GM19395 (cell line): ENCODE measurements at regions not wholly inside any gene's neighbourhood (a gene's known extent, or its start where the extent isn't known, plus 50 kb on each side); places are given as distances from the start of the nearest gene placed in this dataset.

Source experiments
- ATAC-seq: cut with Tn5 transposase; IDR thresholded peaks from one replicate; pipeline ENCODE4 v1.9.1; 2021; ENCODE audit warnings: mild to moderate bottlenecking, moderate library complexity; ENCODE audit not compliant: unreplicated experiment

DNA sequence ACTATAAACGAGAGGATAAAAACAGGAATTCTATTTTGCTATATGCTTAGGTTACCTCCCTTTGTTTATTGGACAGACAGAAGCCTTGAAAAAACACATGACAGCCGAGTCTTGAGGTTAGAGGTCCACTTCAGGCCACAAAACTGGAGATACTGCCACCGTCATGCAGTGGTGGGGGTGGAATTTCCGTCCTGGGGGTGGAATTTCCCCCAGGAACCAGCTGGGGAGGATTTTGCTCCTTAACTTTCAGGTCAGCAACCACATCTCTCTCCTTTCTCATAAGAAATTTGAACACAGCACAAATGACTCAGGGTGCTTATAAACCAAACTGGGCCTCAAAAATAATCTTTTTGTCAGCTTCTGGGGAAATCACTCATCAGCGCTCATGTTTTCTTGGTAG is 545.8 kb upstream of the ADAMTS9 start:
- no peak for ATAC-seq

DNA sequence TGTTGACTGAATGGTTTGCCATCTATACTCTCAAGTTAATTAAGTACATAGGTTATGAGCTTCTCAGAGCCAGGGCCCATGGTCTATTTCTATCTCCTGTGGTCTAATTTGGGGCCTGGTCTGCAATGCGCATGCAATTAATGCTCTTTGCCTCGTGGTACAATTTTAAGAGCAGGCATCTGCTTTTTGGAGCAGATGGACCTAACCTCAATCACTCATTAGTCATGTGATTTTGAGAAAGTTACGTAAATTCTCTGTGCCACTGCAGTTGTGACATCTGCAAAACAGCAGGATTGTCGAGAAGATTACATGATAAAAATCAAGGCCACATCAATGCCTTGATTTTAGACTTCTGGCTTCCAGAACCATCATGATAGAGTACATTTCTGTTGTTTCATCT is 543.7 kb upstream of the ADAMTS9 start:
- no peak for ATAC-seq

DNA sequence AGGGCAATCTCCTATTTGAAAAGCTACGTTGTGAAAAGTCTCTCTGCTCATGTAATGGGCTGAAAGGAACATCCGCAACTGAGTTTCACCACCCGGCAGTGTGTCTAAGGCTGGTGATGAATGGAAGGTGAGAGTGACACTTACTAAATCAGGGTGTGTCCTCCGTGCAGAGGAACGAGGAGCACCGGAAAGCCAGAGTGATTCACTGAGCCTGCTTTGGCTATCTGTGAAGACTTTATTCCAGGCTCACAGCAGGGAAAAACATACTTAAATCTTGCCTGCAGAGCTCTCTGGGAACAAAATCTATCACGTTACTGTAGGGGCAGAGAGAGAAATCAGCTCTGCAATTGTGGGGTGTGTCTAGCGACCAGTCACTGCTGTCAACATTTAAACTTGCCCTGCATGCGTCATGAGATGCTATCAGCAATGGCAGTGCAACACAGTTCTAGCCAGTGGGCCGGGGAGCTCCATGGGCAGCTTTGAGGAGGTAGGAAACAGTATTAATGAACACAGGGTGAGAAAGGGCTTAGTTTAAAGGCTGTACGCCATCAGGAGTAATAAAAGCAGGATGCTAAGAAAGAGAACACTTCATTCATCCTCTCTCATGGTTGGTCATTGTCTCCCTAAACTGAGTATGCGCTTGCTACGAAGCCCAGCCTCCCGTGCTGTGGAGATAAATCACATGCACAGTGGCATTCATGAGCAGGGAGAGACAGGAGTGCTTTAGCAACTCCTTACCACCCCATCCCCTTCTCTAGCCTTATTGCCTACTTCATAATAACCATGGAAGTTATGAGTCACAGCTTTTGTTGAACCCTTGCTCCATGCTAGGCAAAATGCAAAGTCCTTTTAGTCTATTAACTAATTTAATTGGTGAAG is 542.7 kb upstream of the ADAMTS9 start:
- ATAC-seq: no peak

DNA sequence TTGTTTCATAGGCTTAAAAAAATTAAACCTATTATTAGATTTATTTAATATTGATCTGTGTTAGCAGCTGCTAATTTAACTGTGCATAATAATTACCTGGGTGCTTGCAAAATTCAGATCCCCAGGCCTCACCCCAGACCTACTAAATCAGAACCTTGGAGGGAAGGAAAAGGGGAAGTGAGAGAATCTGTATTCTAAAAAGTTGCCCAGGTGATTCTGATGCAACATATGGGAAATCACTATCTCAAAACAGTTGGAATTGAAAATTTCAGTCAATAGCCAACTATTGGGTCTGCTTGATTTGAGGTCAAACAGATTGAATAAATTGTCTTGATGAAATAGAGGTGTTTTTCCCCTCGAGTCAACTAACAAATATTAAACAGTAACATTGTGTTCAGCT is 538.5 kb upstream of the ADAMTS9 start:
- ATAC-seq: no peak

DNA sequence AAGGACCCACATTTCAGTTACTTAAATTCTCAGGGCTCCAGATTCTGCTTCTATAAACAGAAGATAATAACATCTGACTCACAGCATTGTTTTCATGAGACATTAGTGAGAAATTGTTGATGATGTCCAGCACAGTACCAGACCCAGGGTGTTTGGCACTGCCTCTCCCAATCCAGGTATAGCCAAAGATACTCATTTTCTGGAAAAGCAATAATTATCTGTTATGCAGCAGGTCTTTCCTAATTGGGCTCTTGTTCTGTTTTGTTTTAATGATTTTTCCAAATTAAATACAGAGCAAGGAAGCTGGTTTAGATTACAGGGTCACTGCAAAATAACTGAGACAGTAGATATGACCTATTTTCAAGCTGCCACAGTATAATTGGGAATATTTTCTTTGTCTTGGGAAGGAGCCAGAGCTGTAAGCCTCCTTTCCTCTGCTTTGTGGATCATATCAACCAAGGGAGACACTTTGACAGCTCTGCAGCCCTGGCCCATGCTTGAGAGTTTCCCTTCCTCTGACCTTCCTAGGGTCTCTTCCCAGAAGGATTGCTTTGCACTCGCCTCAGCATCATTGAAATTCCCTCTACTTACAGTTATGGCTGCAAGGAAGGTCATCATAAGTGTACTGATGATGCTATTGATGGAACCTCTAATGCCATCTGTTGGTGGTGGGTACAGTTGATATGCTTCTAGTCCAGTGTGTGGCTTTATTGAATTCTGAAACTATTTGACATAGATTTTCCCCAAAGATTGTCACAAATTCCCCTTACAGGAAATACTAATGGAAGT is 522.4 kb upstream of the ADAMTS9 start:
- ATAC-seq: no peak

DNA sequence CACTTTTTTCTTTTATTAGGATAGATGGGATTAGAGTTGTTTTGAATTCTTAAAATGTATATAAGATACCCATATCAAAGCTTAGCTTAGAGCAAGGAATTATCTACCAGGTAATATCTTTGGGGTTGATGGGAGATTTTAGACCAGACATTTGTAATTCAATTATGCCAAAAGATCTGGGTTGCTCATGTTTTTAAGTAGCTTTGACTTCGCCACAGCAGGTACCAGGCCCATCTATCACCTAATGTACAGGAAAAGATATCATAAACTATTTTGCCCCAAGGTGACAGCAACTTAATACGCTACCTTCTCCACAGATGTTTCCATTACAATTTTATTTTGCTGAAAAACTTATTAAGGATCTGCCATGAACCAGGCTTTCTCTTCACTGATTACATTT is 514.6 kb upstream of the ADAMTS9 start:
- ATAC-seq: no peak

DNA sequence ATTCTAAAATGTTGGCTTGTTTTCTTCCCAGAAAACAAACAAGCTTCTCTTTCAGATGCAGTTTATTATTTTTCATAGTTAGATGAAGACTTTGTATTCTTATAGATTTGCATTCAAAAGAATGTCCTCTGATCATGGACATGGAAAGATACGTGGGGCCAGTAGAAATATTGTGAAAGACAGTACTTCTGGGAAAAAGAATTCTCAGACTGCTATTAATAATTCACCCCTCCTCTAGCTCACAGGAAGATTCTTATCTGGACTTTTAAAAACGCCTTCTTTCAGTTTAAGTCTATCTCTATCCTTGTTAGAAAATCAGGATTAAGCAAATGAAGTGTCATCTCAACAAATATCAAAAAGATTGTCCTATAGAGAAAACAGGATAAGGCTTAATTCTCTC is 514.1 kb upstream of the ADAMTS9 start:
- ATAC-seq: no peak

DNA sequence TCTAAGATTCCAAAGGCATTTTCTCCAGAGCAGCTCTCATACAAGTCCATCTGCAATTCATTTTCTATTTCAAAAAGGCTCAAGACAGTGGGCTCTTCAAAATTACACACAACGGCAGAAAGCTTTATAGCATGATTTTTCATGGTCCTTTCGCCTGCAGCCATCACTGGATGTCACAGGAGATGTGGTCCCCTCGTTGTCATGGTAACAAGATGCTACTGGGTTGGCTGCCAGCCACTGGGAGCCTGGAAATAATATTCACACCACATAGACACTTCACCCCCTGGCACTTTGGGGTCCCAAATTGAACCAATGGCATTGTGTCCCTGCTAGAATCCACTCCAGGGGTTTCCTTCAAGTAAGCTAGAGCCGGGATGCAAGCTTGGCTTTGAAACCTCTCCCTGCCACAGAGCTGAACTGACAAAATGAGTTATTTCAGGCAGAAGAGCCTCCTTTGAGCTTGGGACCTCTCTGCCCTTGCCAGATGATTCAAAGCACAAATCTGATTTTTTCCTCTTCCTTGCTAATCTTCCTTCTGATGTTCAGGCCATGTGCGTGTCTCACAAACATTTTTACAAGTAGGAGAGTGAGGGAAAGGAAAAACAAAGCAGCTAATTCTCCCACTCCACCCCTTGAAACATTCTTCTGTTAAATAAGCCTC is 512.6 kb upstream of the ADAMTS9 start:
- ATAC-seq: no peak

DNA sequence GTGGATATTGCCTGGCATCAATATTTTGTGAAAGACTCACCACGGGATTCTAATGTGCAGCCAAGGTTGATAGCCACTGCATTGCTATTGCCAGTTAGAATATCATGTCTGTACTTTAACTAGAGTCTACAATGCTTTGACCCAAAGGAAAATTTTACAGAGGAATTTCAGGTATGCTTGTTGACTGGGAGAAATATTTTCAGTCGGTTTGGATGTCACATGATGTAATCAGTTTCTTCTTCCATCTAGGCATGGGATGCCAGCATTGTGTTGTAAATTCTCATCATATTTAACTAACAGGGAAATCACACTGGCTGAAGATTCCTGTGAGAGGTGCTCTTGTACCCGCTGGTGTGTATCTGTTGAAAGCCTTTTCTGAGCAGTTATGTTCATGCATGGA is 508.9 kb upstream of the ADAMTS9 start:
- ATAC-seq: no peak

DNA sequence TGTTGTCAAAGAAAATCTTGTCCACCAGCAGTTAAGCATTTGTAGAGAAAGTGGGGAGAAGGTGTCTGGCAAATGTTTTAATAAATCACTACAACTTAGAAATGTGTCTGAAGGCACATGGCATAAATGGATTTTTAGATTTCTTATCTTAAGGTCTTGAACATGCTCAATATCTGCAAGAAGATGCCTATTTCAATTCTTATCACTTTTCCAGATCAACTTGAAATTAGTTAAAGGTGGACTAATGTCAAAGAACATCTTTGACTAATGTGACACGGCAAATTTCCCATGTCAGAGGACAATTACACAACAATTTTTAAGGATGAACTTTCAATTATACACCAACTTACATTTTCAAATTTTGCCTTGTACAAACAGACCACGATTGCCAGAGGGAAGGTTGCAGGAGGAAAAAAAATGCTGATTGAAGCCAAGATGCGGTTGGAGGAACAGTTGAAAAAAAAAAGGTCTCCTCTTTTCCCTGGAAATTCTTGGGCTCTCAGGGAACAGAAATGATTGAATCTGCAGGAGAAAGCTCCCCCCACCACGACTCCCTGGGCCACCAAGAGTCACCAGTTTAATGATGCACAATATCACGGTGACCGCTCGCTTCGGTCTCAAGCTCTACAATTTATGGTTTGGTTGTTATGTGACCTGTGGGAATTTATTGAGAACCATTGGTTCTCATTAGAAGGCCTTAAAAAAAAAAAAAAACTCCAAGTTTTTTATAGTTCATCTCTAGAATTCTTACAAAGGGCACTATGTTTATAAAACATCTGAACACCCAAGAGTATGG is 507.6 kb upstream of the ADAMTS9 start:
- ATAC-seq: no peak

DNA sequence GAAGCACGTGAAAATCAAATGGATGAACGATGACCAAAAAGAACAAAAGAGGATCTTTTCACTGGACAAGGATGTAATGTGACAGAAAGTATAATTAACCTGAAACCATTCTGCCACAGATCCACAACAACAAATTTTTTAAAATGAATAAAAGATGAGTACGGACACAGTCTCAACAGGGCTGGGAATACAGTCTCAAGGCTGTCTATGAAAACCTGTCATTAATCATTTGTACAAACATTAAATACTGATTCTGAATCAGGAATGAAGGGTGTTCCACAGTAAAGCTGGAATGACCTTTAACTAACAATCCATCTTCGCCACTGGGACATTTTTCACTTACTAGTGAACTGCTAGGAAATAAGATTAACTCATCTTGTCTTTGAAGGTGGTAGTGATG is 506.9 kb upstream of the ADAMTS9 start:
- ATAC-seq: no peak

DNA sequence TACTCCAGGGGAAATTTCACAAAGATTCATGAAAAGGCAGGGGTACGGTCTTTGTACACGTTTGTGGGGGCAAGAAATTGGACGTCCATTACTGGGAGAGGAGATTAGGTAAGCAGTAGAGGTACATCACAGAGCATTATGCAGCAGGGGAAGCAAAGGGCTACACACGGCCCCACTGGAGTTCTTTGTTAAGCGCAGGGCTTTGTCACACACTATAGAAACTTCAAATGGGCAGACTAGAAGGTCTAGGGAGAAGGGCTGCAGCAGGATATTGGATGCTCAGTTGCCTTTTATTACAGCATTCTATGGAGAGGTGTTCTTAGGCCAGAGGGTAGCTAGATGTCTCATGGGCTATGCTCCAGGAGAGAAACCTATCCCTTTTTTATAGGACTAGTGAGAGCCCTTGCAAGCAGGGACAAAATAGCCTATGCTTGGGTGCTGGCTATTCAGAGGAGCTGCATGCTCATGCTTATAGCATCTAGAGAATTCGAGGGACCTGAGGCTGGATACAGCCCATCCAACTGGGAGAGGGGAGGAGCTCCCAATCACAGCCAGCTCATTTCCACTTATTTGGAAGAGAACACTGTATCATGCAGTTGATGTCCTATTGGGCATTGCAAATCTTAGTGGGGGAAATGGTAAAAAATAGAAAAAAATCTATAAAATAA is 506.4 kb upstream of the ADAMTS9 start:
- no peak for ATAC-seq

DNA sequence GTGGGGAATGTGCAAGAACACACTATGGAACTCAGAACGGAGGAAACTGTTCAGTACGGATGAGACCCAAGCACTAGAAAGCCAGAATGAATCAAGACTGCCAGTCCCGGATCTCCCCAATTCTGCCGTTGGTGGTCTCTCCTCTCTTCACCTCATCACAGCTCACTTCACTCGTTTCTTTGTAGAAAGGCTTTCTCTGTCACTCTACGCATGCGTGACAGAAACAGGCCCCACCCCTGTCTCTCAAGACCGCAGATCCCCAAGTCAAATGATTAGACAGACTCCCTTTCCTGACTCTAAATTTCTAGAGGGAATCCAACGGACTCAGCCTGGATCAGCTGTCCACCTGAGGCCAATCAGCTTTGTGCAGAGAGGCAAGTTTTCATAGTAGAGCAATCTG is 505.7 kb upstream of the ADAMTS9 start:
- no peak for ATAC-seq

DNA sequence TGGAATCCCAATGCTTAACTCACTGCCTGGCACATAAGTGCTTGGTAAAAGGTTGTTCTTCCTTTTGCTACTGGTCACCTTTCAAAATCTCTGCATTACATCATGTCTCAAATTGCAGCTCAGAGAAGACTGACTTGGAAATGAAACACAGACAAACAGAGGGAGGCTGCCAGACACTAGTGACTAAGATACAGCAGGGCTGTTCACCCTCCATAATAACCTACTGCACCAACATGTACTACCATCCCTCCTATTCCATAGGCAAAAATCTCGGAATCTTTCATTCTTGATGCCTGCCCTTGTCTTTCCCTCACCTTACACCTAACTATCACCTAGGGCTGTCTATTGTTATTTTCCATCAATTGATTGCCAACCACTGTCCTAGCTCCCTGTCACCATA is 502.3 kb upstream of the ADAMTS9 start:
- ATAC-seq: no peak

DNA sequence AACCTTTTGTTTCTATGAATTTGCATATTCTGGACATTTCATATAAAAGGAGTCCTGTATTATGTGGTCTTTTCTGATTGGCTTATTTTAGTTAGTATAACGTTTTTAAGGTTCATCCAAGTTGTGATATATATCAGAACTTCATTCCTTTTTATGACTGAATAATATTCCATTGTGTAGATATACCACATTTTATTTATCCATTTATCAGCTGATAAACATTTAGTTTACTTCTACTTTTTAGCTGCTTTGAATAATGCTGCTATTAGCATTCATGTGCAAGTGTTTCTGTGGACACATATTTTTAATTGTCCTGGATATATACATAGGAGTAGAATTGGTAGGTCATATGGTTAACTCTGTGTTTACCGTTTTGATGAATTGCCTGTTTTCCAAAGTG is 498.5 kb upstream of the ADAMTS9 start:
- ATAC-seq: no peak

DNA sequence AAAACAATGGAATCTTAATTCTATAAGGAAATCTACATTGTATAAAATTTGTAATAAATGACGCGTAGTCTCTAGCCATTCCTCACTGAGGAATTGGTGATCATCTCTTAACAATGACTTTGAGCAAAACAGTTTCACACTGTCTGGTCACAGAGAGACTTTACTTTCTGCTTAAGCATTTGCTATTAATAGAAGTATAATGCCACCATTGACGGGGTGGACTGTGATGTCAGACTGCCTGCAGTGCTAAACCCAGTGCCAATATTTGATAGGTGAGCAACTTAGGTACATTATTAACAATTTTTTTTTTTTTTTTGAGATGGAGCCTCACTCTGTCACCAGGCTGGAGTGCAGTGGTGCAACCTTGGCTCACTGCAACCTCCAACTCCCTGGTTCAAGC is 494.9 kb upstream of the ADAMTS9 start:
- no peak for ATAC-seq

DNA sequence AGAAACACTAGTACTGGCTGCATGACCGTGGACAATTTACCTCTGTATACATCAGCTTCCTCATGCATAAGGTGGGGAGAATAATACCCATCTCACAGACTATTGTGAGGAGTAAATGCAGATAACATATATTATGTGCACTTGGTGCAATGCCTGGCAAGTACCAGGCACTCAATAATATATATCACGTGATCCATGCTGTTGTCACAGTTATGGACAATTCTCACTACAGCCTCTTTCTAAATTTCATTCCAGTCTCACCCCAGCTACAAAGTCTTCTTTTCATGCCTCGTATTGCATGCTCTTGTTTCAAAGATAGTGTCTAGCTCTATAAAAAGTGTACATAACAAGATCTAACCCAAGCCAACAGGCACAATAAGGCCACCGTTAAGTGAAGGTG is 494.3 kb upstream of the ADAMTS9 start:
- ATAC-seq: no peak

DNA sequence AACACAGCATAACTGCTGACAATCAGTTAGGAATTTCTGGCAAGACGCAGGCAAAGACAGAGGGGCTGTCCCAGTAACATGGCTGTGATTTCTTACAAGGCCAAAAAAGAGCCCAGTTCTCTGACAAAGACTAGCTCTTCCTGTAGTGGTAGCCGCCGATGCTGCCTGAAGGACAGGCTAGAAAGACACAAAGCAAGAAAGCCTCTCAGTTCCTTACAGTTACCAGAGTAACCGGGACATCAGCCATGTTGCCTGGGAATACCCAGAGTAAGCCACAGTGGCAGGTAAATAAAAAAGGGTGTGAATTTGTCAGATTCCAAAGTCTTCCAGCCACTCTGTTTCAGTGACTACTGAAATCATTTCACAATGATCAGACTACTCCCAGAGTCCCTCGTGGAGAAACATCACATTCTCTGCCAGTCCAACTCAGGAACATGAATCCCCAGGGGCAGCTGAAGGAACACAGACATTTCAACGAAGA is 493.6 kb upstream of the ADAMTS9 start:
- ATAC-seq: no peak

DNA sequence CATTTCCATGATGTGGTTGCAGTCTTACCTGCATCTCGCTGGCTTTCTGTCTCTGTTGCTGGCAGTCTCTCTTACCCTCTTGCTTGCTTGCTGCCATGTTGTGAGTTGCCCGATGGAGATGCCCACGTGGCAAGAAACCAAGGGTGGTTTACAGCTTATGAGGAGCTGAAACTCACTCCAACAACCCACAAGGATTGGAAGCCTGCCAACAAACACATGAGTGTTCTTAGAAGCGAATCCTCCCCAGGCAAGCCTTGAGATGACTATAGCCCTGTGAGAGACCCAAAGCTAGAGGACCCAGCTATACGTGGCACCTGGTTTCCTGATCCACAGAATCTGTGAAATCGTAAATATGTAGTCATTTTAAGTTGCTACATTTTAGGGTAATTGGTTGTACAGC is 490.9 kb upstream of the ADAMTS9 start:
- no peak for ATAC-seq

DNA sequence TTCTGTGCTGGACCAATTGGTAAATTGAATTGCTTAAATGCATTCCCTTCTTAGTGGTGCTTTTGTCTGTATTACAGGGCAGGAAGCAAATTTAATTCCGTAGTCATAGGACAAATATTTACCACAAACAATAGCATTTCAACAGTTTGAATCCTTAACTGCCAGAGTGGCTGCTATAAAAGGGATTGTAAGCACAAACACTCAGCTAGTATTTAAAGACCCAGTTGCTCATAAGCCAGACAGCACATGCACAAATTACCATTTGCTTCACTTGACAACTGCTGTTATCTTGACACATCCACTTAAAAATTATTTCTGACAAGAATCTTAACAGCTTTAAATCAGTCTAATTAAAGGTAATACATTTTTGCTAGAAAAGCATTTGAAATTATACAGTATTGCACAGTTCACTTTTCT is 490.2 kb upstream of the ADAMTS9 start:
- ATAC-seq: no peak
